B cell (primary cell): ENCODE measurements at regions not wholly inside any gene's neighbourhood (a gene's known extent, or its start where the extent isn't known, plus 50 kb on each side); places are given as distances from the start of the nearest gene placed in this dataset.
"Not testable (repeated sequence)": the region's sequence is repeated elsewhere in the genome, so short reads cannot be mapped to it uniquely, and the experiment has no call there.

Experiments
- ATAC-seq: fragments of 200-7000 bp; cut with Tn5 transposase; one replicate; pipeline ENCODE4 v1.10.0; 2021; ENCODE audit warnings: low read depth, mild to moderate bottlenecking, moderate number of reproducible peaks, moderate library complexity
- CTCF ChIA-PET: fragments of 350-600 bp; sonication (Branson Sonifier 250); formaldehyde crosslinking; loops from one replicate; lab custom pipeline; 2021; ENCODE audit warnings: antibody characterized with exemption, inconsistent platforms; lab: Charles Lee
- POLR2A ChIA-PET: fragments of 350-600 bp; sonication (Branson Sonifier 250); formaldehyde crosslinking; loops from one replicate; lab custom pipeline; 2021; ENCODE audit warnings: antibody characterized with exemption; lab: Charles Lee
- DNase-seq: peaks from one replicate; pipeline ENCODE4 v3.0.0; 2013
- H2AFZ ChIP-seq: 2 replicates; pipeline ENCODE4 v1.6.1; 2012; ENCODE audit warnings: mild to moderate bottlenecking, low read depth, low read length; ENCODE audit not compliant: insufficient read depth, poor library complexity, severe bottlenecking
- H3K27ac ChIP-seq, 2 donors: 1 replicate in 1 of 2; 2 replicates in 1 of 2; pipeline ENCODE4 v1.5.1; 2012 to 2013; ENCODE audit warnings: low read length in 2 of 2, mild to moderate bottlenecking in 2 of 2, moderate library complexity in 1 of 2
- H3K27me3 ChIP-seq, 4 experiments: fragments of 200-600 bp in 1 of 4; sonication (generic) in 1 of 4; replicated peaks in 1 of 4; 1 replicate in 2 of 4; 2 replicates in 2 of 4; pipeline versions ENCODE4 v1.6.1 to v1.7.0; 2013 to 2016; ENCODE audit warnings: low read length in 3 of 4, mild to moderate bottlenecking in 2 of 4, mixed read lengths in 1 of 4, moderate library complexity in 1 of 4; ENCODE audit not compliant: insufficient read depth in 4 of 4, control insufficient read depth in 3 of 4; ENCODE audit errors: control extremely low read depth in 1 of 4
- H3K36me3 ChIP-seq, 2 experiments: replicated peaks in 1 of 2; 1 replicate in 1 of 2; 2 replicates in 1 of 2; pipeline versions ENCODE4 v1.6.1 to v1.7.1; 2013; ENCODE audit warnings: low read length in 1 of 2; ENCODE audit not compliant: insufficient read depth in 2 of 2, control insufficient read depth in 1 of 2; ENCODE audit errors: control extremely low read depth in 1 of 2, extremely low read depth in 1 of 2
- H3K4me1 ChIP-seq, 2 donors: fragments of 200-600 bp in 1 of 2; sonication (generic) in 1 of 2; 1 replicate in 1 of 2; 2 replicates in 1 of 2; pipeline versions ENCODE4 v1.5.1 to v1.6.1; 2013 to 2017; ENCODE audit warnings: low read length in 2 of 2; ENCODE audit not compliant: control insufficient read depth in 2 of 2, insufficient read depth in 2 of 2
- H3K4me2 ChIP-seq: replicated peaks from 2 replicates; pipeline ENCODE3; 2012; ENCODE audit warnings: mild to moderate bottlenecking, low read depth, low read length; ENCODE audit not compliant: poor library complexity, severe bottlenecking
- H3K4me3 ChIP-seq, 5 experiments: fragments of 200-600 bp in 1 of 5; sonication (generic) in 1 of 5; 1 replicate in 3 of 5; 2 replicates in 2 of 5; pipeline versions ENCODE4 v1.5.1 to v1.7.0; 2011 to 2016; ENCODE audit warnings: low read length in 4 of 5, mild to moderate bottlenecking in 4 of 5, low read depth in 2 of 5, control low read depth in 1 of 5, moderate library complexity in 1 of 5; ENCODE audit not compliant: insufficient read depth in 1 of 5; ENCODE audit errors: control extremely low read depth in 1 of 5, extremely low read depth in 1 of 5
- H3K79me2 ChIP-seq: fragments of 200-600 bp; sonication (generic); one replicate; pipeline ENCODE4 v1.6.0; 2016; ENCODE audit warnings: low read length; ENCODE audit not compliant: control insufficient read depth, insufficient read depth
- H3K9ac ChIP-seq: fragments of 200-600 bp; sonication (generic); 2 replicates; pipeline ENCODE4 v1.6.1; 2017; ENCODE audit warnings: mild to moderate bottlenecking, low read length, moderate library complexity
- H3K9me3 ChIP-seq, 3 donors: one replicate each; pipeline versions ENCODE4 v1.6.1 to v1.7.1; 2013; ENCODE audit warnings: low read length in 2 of 3; ENCODE audit not compliant: control insufficient read depth in 2 of 3, insufficient read depth in 1 of 3; ENCODE audit errors: control extremely low read depth in 1 of 3
- H4K20me1 ChIP-seq: 2 replicates; pipeline ENCODE4 v1.6.0; 2012; ENCODE audit warnings: mild to moderate bottlenecking, low read length; ENCODE audit not compliant: insufficient read depth, control insufficient read depth, poor library complexity, severe bottlenecking
- H3K27ac Mint-ChIP-seq: one replicate; pipeline ENCODE4 v1.8.0; 2021; ENCODE audit warnings: mixed read lengths
- H3K27me3 Mint-ChIP-seq: one replicate; pipeline ENCODE4 v1.8.0; 2021; ENCODE audit warnings: mixed read lengths
- H3K4me1 Mint-ChIP-seq: one replicate; pipeline ENCODE4 v1.8.0; 2021; ENCODE audit warnings: mixed read lengths
- H3K4me3 Mint-ChIP-seq: one replicate; pipeline ENCODE4 v1.8.0; 2021; ENCODE audit warnings: mixed read lengths
- H3K9me3 Mint-ChIP-seq: one replicate; pipeline ENCODE4 v1.8.0; 2022; ENCODE audit warnings: mixed read lengths; ENCODE audit not compliant: insufficient read depth
- CTCF ChIP-seq: fragments of 200-600 bp; IDR thresholded peaks from one replicate; pipeline ENCODE4 v1.8.0; 2022; ENCODE audit warnings: antibody characterized with exemption, mild to moderate bottlenecking
- EZH2 ChIP-seq: IDR thresholded peaks from 2 replicates; pipeline ENCODE4 v1.6.1; 2012; ENCODE audit warnings: borderline replicate concordance, low read depth, mild to moderate bottlenecking, moderate library complexity, low read length; ENCODE audit not compliant: insufficient read depth, poor library complexity, severe bottlenecking
- WGBS: methylation state at CpG from one replicate; pipeline ENCODE4 v1.1.5; 2013; ENCODE audit warnings: missing lambda C conversion rate; ENCODE audit not compliant: insufficient coverage; 5-methylcytosine and 5-hydroxymethylcytosine counted together
- intact Hi-C: fragments of 100-400 bp; cut with micrococcal nuclease; formaldehyde crosslinking; loops from one replicate; pipeline ENCODE4 v1.10.0; 2022

- H3K4me3 ChIP-seq: no peak overlapping the region
- no peak overlapping the region for H3K27ac ChIP-seq
- H3K27me3 ChIP-seq: peaks cover 0 to 10% (median 6%) of the 10 kb centered on the region in 4 experiments
- no CpG with 5 or more reads among the region's 3 CpGs for WGBS
- H3K4me1 ChIP-seq: no peaks in the 10 kb centered on the region
- DNase-seq (no peak), ATAC-seq (no peak)
- peaks cover 0 to 4% (median 0%) of the 10 kb centered on the region in 3 donors for H3K9me3 ChIP-seq
- Mint-ChIP-seq H3K4me3 (no peak overlapping the region), H3K27ac (no peak overlapping the region), H3K9me3 (no peaks in the 10 kb centered on the region), H3K4me1 (no peaks in the 10 kb centered on the region), H3K27me3 (peaks cover 14% of the 10 kb centered on the region)
- H4K20me1 ChIP-seq: no peaks in the 10 kb centered on the region
- POLR2A ChIA-PET: no interaction called here
- H3K9ac ChIP-seq: no peak overlapping the region
- no peak overlapping the region for H2AFZ ChIP-seq
- CTCF ChIA-PET: interaction anchor here (1.4 kb wide), 1 partner anchor 16 kb away, joined by 3 read pairs; no protein-coding TSS in a partner anchor
- no peaks in the 10 kb centered on the region for H3K79me2 ChIP-seq
- no peaks in the 10 kb centered on the region for H3K36me3 ChIP-seq
- intact Hi-C loops: no loop called here
- H3K4me2 ChIP-seq: no peak overlapping the region
- TF ChIP-seq CTCF (no peak), EZH2 (no peak)
Measured at GRCh38 chr4:163697121-163697520, 202.6 kb downstream of the TMA16 start.

DNA sequence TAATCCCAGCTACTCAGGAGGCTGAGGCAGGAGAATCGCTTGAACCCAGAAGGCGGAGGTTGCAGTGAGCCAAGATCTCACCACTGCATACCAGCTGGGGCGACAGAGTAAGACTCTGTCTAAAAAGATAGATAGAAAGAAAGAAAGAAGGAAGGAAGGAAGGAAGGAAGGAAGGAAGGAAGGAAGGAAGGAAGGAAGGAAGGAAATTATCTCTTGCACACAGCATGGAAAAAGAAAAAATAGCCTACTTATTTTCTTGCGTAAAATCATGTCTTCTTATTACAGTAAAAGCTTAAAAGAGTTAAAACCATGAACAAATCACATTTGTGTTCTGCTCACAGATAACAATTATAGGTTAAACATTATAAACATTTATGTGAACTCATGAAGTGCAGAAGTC lies 205.9 kb downstream of the TMA16 start:
- H3K27ac Mint-ChIP-seq, H3K36me3 ChIP-seq, H3K9me3 ChIP-seq, H3K4me3 ChIP-seq, H3K27ac ChIP-seq, H3K4me1 ChIP-seq, H4K20me1 ChIP-seq, H2AFZ ChIP-seq, H3K9ac ChIP-seq, H3K4me2 ChIP-seq, ATAC-seq, H3K79me2 ChIP-seq, H3K4me1 Mint-ChIP-seq, H3K4me3 Mint-ChIP-seq, DNase-seq, H3K9me3 Mint-ChIP-seq, CTCF ChIA-PET: not testable (repeated sequence)
- H3K27me3 Mint-ChIP-seq: peaks cover 19% of the 10 kb centered on the region
- POLR2A ChIA-PET: interaction anchor here (0.9 kb wide), 1 partner anchor 9 kb away, joined by 3 read pairs; no protein-coding TSS in a partner anchor
- WGBS: no CpG with 5 or more reads among the region's 4 CpGs
- intact Hi-C loops: loop anchor here (5.0 kb wide), 1 partner anchor 37 kb away; no protein-coding TSS in a partner anchor
- H3K27me3 ChIP-seq: peaks cover 0 to 12% (median 9%) of the 10 kb centered on the region in 4 experiments
